Transverse colon (tissue), 3 donors: ENCODE measurements at regions not wholly inside any gene's neighbourhood (a gene's known extent, or its start where the extent isn't known, plus 50 kb on each side); places are given as distances from the start of the nearest gene placed in this dataset.

Experiments
- CTCF ChIP-seq, 5 experiments: fragments of 200-600 bp in 3 of 5; fragments of 450-650 bp in 2 of 5; sonication (generic) in 3 of 5; IDR thresholded peaks; 1 replicate in 2 of 5; 2 replicates in 3 of 5; pipeline ENCODE4 v1.5.1; 2016 to 2017; ENCODE audit warnings: antibody characterized with exemption in 5 of 5, inconsistent platforms in 3 of 5, mild to moderate bottlenecking in 2 of 5, moderate library complexity in 1 of 5
- EP300 ChIP-seq: sonication (generic); formaldehyde crosslinking; IDR thresholded peaks from one replicate; pipeline ENCODE4 v1.6.1; 2017; ENCODE audit warnings: antibody characterized with exemption, low read depth

- TF ChIP-seq CTCF (IDR thresholded peaks at IDR 0.05): no peak
- TF ChIP-seq EP300: no peak
Measured at GRCh38 chr12:76698316-76698715, 65.6 kb upstream of the ZDHHC17 start.
